SK-N-DZ (cell line): ENCODE measurements at regions not wholly inside any gene's neighbourhood (a gene's known extent, or its start where the extent isn't known, plus 50 kb on each side); places are given as distances from the start of the nearest gene placed in this dataset.

ENCODE experiments used
- DNase-seq: peaks from one replicate; pipeline ENCODE4 v3.0.0-alpha.2; 2015; ENCODE audit warnings: low spot score

GRCh38 chr16:82567175-82567574 lies 59.6 kb upstream of the CDH13 start:
- no peak for DNase-seq

GRCh38 chr16:82563401-82563800 lies 63.4 kb upstream of the CDH13 start:
- no peak for DNase-seq

GRCh38 chr16:82562183-82562683 lies 64.5 kb upstream of the CDH13 start:
- DNase-seq = no peak

- DNase-seq = no peak
Measured at GRCh38 chr16:82560805-82561325, 65.9 kb upstream of the CDH13 start.

- DNase-seq = no peak
Measured at GRCh38 chr16:82544378-82545160, 82.2 kb upstream of the CDH13 start.

- no peak for DNase-seq
Measured at GRCh38 chr16:82542714-82543113, 84.1 kb upstream of the CDH13 start.

- no peak for DNase-seq
Measured at GRCh38 chr16:82541103-82541502, 85.7 kb upstream of the CDH13 start.

GRCh38 chr16:82535764-82536163 lies 91.0 kb upstream of the CDH13 start:
- DNase-seq = no peak

GRCh38 chr16:82535262-82535661 lies 91.5 kb upstream of the CDH13 start:
- no peak for DNase-seq

- DNase-seq = no peak
Measured at GRCh38 chr16:82533189-82533588, 93.6 kb upstream of the CDH13 start.

GRCh38 chr16:82530883-82531282 lies 95.9 kb upstream of the CDH13 start:
- DNase-seq = no peak

- no peak for DNase-seq
Measured at GRCh38 chr16:82527101-82527500, 99.7 kb upstream of the CDH13 start.

GRCh38 chr16:82524976-82525375 lies 101.8 kb upstream of the CDH13 start:
- no peak for DNase-seq

GRCh38 chr16:82523815-82524214 lies 103.0 kb upstream of the CDH13 start:
- DNase-seq = no peak

GRCh38 chr16:82522026-82522425 lies 104.7 kb upstream of the CDH13 start:
- no peak for DNase-seq

GRCh38 chr16:82518811-82519210 lies 108.0 kb upstream of the CDH13 start:
- no peak for DNase-seq

- DNase-seq = no peak
Measured at GRCh38 chr16:82514262-82514661, 112.5 kb upstream of the CDH13 start.

GRCh38 chr16:82510789-82511305 lies 115.9 kb upstream of the CDH13 start:
- DNase-seq = no peak

GRCh38 chr16:82509691-82510430 lies 116.9 kb upstream of the CDH13 start:
- DNase-seq = no peak

GRCh38 chr16:82506692-82507670 lies 119.8 kb upstream of the CDH13 start:
- no peak for DNase-seq

GRCh38 chr16:82504836-82505235 lies 121.9 kb upstream of the CDH13 start:
- DNase-seq = no peak
